Motor neuron (in vitro differentiated cells): ENCODE measurements at regions not wholly inside any gene's neighbourhood (a gene's known extent, or its start where the extent isn't known, plus 50 kb on each side); places are given as distances from the start of the nearest gene placed in this dataset.

Experiments
- ATAC-seq, 8 experiments: fragments of 200-7000 bp; cut with Tn5 transposase; replicated peaks in 6 of 8; 2 replicates each; pipeline ENCODE4 v1.8.0; 2021; ENCODE audit warnings: mild to moderate bottlenecking in 8 of 8, moderate library complexity in 8 of 8
- H3K27ac ChIP-seq, 2 donors: fragments of 250-450 bp; sonication (Bioruptor Pico); 2 replicates each; pipeline ENCODE4 v1.9.0; 2021; ENCODE audit warnings: antibody characterized with exemption in 2 of 2, mild to moderate bottlenecking in 2 of 2, moderate library complexity in 1 of 2
- H3K4me1 ChIP-seq, 2 donors: fragments of 250-450 bp; sonication (Bioruptor Pico); replicated peaks in 1 of 2; 2 replicates each; pipeline ENCODE4 v1.6.1; 2021; ENCODE audit warnings: antibody characterized with exemption in 2 of 2, mild to moderate bottlenecking in 2 of 2, moderate library complexity in 1 of 2
- H3K4me3 ChIP-seq, 5 donors: fragments of 250-450 bp; sonication (Bioruptor Pico); 2 replicates each; pipeline ENCODE4 v1.9.0; 2021; ENCODE audit warnings: antibody characterized with exemption in 5 of 5, mild to moderate bottlenecking in 5 of 5, moderate library complexity in 4 of 5
- WGBS, 10 experiments: fragments of 450-650 bp; shearing (Covaris generic); methylation state at CpG; one replicate each; pipeline ENCODE4 v1.0.0; 2022; 5-methylcytosine and 5-hydroxymethylcytosine counted together
- in situ Hi-C, 9 experiments: fragments of 400-800 bp; cut with MboI; loops; one replicate each; pipeline ENCODE4 v1.15.0; 2021; ENCODE audit warnings: low sequenced_read_pairs in 9 of 9, low pct_unique_long_range_greater_than_20kb in 2 of 9; ENCODE audit not compliant: unreplicated experiment in 9 of 9

GRCh38 chr4:15340332-15340731, 87.5 kb upstream of the C1QTNF7 start:
- WGBS, 10 experiments: 33 to 100% (median 76%) methylated on average over 2 to 4 of the region's 4 CpGs
- Histone ChIP-seq H3K4me3 (no peak overlapping the region), H3K4me1 (no peaks in the 10 kb centered on the region), H3K27ac (no peak overlapping the region)
- no peak for ATAC-seq
- in situ Hi-C loops: no loop called here

DNA sequence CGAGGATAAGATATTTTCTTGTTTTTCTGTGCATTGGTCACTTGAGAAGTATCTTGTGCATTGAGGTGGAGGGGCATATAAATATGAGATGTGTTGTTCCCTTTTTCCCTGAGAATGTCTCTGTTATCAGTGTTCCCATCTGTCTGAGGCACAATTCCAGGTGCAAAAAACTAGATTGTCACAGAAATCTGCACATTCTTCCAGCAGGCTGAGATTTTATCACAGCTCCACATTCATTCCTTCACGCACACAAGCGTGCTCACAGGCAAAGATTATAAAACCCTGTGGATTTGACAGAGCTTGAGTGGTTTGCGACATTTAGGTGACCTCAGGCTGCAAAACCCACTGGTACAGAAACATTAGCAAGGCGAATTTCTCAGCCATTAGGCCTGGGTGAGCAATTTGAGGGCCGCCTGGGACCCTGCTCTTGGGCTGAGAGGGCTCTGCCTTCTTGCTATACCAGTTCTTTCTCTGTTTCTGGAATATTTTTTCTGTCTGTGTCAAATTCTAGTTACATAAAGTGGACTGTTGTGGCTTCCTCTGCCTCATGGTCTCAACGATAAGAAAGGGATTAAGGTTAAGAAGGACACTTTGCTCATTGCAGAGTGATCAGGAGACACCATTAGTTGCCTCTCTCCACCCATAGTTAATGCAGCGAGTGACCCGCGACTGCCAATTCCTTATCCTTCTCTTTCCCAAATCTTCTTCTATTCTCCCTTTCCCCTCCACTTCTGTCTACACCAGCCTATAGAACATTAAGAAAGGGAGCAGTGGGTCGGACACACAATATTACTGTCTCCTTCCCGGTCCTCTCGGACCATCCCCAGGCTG, 86.7 kb upstream of the C1QTNF7 start:
- in situ Hi-C loops: no loop called here
- Histone ChIP-seq H3K4me1 (no peaks in the 10 kb centered on the region), H3K4me3 (no peak overlapping the region), H3K27ac (no peak overlapping the region)
- 10 to 100% (median 75%) methylated on average over 1 to 11 of the region's 13 CpGs; no CpG with 5 or more reads in 1 of the 10 experiments for WGBS, 10 experiments
- peak in 2 of 8 experiments; percentile 9 to 15 for ATAC-seq

DNA sequence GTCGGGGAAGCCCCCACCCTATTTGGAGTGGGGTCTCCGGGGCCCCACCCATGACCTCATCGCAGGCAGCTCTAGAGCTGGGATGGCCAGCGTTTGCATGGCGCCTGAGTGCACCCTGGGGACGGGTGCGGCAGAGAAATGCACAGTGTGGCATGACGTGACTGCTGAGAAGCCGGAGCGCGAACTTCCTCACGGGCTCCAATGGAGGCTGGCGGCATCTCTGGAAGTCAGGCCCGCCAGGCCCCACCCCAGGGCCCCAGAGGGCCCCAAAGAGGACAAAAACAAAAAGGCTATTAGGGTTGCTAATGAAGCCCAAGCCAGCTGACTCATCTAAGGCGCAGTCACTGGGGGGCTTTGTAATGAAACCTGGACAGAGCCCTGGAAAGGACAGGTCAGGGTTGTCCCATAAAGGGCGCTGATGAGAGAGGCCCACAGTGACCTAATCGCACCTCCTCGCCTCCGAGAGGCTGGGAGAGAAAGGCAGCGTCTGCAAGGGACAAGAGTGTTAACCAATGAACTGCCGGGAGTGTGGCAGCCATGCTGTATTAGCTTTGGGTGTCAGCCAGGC, 86.0 kb upstream of the C1QTNF7 start:
- WGBS, 10 experiments: 0 to 94% (median 67%) methylated on average over 1 to 10 of the region's 21 CpGs; no CpG with 5 or more reads in 3 of the 10 experiments
- no peak overlapping the region for H3K4me3 ChIP-seq
- ATAC-seq: peak in 3 of 8 experiments; percentile 53 to 81 (median 59)
- no peaks in the 10 kb centered on the region for H3K4me1 ChIP-seq
- in situ Hi-C loops: no loop called here
- no peak overlapping the region for H3K27ac ChIP-seq

DNA sequence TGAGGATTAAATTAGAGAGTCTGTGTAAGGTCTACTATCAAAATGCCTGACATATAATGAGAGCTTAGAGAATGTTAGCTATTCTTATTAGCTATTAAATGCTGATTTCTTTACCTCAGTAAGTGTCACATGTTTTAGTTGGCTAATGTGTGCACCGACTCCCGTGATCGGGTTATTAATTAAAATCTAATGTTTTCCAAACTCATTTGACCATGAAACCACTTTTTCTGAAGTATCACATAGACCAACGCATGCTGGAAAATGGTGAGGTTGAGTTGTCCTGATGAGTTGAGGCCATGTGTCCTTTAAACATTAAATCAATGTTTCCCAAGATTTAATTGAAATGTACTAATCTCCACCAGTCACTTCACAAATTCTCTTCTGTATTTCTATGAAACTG, 84.8 kb upstream of the C1QTNF7 start:
- 72 to 100% (median 92%) methylated on average over 1 to 4 of the region's 4 CpGs; no CpG with 5 or more reads in 1 of the 10 experiments for WGBS, 10 experiments
- Histone ChIP-seq H3K27ac (no peak overlapping the region), H3K4me1 (no peaks in the 10 kb centered on the region), H3K4me3 (no peak overlapping the region)
- in situ Hi-C loops: no loop called here
- no peak for ATAC-seq

- 0 to 71% (median 0%) methylated on average over 1 to 2 of the region's 2 CpGs; no CpG with 5 or more reads in 1 of the 10 experiments for WGBS, 10 experiments
- peaks cover 0 to 3% of the 10 kb centered on the region in 2 donors for H3K4me1 ChIP-seq
- H3K4me3 ChIP-seq: no peak overlapping the region
- no peak overlapping the region for H3K27ac ChIP-seq
- in situ Hi-C loops: no loop called here
- ATAC-seq: no peak
Measured at GRCh38 chr4:15343581-15343980, 84.3 kb upstream of the C1QTNF7 start.

GRCh38 chr4:15344041-15344440, 83.8 kb upstream of the C1QTNF7 start:
- peak in 2 of 8 experiments; percentile 68 to 89 for ATAC-seq
- in situ Hi-C loops: no loop called here
- 0 to 81% (median 57%) methylated on average over 1 to 2 of the region's 2 CpGs; no CpG with 5 or more reads in 1 of the 10 experiments for WGBS, 10 experiments
- H3K4me1 ChIP-seq: peaks cover 2 to 8% of the 10 kb centered on the region in 2 donors
- H3K27ac ChIP-seq: no peak overlapping the region
- H3K4me3 ChIP-seq: no peak overlapping the region

- in situ Hi-C loops: no loop called here
- no peak overlapping the region for H3K27ac ChIP-seq
- ATAC-seq: no peak
- no peak overlapping the region for H3K4me3 ChIP-seq
- H3K4me1 ChIP-seq: peaks cover 10 to 12% of the 10 kb centered on the region in 2 donors
- whole genome bisulfite sequencing, 10 experiments: 0 to 60% (median 43%) methylated on average over 1 to 3 of the region's 3 CpGs; no CpG with 5 or more reads in 6 of the 10 experiments
Measured at GRCh38 chr4:15345134-15345533, 82.7 kb upstream of the C1QTNF7 start.

GRCh38 chr4:15348236-15348635, 79.6 kb upstream of the C1QTNF7 start:
- WGBS, 10 experiments: 0 to 60% (median 40%) methylated on average over 1 of the region's 1 CpG; no CpG with 5 or more reads in 5 of the 10 experiments
- Histone ChIP-seq H3K4me3 (no peak overlapping the region), H3K4me1 (peaks cover 10 to 12% of the 10 kb centered on the region in 2 donors), H3K27ac (no peak overlapping the region)
- no peak for ATAC-seq
- in situ Hi-C loops: no loop called here

GRCh38 chr4:15348695-15349094, 79.1 kb upstream of the C1QTNF7 start:
- Histone ChIP-seq H3K4me1 (peaks cover 10 to 12% of the 10 kb centered on the region in 2 donors), H3K27ac (no peak overlapping the region), H3K4me3 (no peak overlapping the region)
- ATAC-seq: no peak
- whole genome bisulfite sequencing, 10 experiments: 60 to 88% (median 67%) methylated on average over 1 of the region's 1 CpG; no CpG with 5 or more reads in 7 of the 10 experiments
- in situ Hi-C loops: no loop called here

DNA sequence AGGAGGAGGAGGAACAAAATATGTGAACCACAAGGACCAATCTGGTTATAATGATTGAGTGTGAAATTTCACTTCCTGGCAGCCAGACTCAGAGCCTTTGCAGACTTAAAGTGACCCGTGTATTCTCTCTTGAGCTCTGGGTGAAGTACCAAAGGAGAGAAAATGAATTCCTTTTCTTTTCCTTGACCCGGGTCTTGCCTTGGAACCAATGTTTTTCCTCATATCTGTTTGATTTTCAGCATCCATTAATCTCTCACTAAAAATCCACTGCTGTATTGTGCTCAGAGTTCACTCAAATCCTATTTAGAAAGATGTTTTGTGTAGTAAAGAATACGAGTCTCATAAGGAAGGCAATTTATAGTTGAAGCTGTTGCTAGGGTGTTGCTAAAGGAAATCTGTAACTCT, 78.3 kb upstream of the C1QTNF7 start:
- no peak overlapping the region for H3K4me3 ChIP-seq
- ATAC-seq: peak in 5 of 8 experiments; percentile 10 to 57 (median 45)
- no peak overlapping the region for H3K27ac ChIP-seq
- 0 to 23% (median 6%) methylated on average over 2 to 3 of the region's 3 CpGs; no CpG with 5 or more reads in 1 of the 10 experiments for WGBS, 10 experiments
- in situ Hi-C loops: no loop called here
- peaks cover 10 to 12% of the 10 kb centered on the region in 2 donors for H3K4me1 ChIP-seq

DNA sequence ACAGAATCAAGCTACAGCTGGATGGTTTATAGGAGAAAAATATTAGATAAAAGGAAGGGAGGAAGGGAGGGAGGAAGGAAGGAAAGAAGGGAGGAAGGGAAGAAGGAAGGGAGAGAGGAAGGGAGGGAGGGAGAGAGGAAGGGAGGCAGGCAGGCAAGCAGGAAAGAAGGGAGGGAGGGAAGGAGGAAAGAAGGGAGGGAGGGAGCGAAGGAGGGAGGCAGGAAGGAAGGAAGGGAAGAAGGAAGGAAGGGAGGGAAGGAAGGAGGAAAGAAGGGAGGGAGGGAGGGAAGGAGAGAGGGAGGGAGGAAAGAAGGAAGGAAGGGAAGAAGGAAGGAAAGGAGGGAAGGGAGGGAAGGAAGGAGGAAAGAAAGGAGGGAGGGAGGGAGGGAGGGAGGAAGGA, 77.9 kb upstream of the C1QTNF7 start:
- no CpG with 5 or more reads among the region's 1 CpG for WGBS, 10 experiments
- in situ Hi-C loops: no loop called here

DNA sequence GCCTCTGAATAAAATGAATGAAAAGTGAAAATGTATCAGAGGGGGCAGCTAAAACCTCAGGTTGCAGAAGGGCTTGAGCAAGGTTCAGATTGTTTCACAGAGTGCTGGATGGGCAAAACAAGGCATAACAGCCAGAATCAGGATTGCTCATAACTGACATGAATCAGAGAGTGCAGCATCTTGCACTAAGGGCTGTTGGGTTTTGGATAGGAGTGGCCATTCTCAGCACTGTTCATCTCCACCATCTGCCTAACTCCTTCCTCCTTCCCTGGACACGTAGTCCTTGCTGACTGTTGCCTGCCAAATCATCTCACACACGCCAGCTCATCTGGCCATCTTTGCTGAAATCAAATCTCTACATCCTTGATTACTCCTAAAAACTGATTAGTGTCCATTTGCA, 75.3 kb upstream of the C1QTNF7 start:
- in situ Hi-C loops: no loop called here
- ATAC-seq: no peak
- no peak overlapping the region for H3K4me3 ChIP-seq
- peaks cover 10 to 12% of the 10 kb centered on the region in 2 donors for H3K4me1 ChIP-seq
- H3K27ac ChIP-seq: no peak overlapping the region
- WGBS, 10 experiments: 0 to 83% (median 46%) methylated on average over 1 to 2 of the region's 2 CpGs; no CpG with 5 or more reads in 4 of the 10 experiments

More for the DNA sequence above, 77.9 kb upstream of the C1QTNF7 start:
- Histone ChIP-seq H3K27ac (no peak overlapping the region), H3K4me3 (no peak overlapping the region), H3K4me1 (peaks cover 10 to 12% of the 10 kb centered on the region in 2 donors)
- ATAC-seq: no peak

GRCh38 chr4:15353207-15353606, 74.6 kb upstream of the C1QTNF7 start:
- Histone ChIP-seq H3K4me1 (peaks cover 10 to 12% of the 10 kb centered on the region in 2 donors), H3K27ac (no peak overlapping the region), H3K4me3 (no peak overlapping the region)
- ATAC-seq: no peak
- in situ Hi-C loops: no loop called here
- 8 to 90% (median 44%) methylated on average over 1 to 3 of the region's 3 CpGs; no CpG with 5 or more reads in 1 of the 10 experiments for WGBS, 10 experiments
